SKM-1 (cell line): ENCODE measurements at regions not wholly inside any gene's neighbourhood (a gene's known extent, or its start where the extent isn't known, plus 50 kb on each side); places are given as distances from the start of the nearest gene placed in this dataset.

Experiments used
- DNase-seq: peaks from one replicate; lab custom pipeline; 2025; ENCODE audit not compliant: unreplicated experiment; lab: John Stamatoyannopoulos, UW

DNA sequence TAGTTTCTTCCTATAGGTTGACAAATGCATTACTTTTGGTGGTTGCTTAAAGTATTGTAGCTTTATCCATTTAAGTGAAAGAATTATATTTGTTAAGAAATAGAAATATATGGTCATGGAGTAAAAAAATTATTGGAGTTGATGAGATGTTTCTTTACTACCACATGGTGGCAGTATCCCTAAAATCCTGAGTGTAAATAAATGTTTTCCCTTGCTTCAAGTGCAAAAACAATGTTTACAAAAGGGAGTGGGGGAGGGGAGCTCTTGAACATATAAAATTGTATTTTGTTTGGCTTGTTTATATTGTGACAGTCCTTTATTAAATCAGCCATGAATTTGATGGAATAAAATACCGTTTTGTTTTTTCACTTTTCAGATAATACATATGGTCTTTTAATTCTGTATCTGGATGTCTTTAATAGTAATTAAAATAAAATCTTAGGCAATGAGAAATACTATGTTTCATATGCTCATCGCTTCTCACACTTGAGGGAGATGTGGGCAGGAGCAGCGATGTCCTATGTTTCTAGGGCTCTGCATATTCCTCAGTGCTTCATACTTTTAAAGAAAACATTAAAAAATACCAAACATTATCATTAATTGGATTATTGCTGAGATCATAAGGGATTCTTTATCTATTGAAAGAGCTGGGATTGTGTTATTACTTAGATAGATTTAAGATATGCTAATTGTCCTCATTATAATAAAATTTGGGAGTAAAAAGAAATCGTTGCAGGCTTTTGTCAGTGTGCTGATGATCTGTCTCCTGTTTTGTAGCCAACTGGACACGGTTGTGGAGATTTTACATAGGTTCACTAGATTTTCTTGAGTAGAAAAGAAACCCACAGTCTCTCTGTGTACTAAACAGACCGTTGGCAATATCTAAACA, 349.7 kb downstream of the TUSC7 start:
- no peak for DNase-seq

- no peak for DNase-seq
Measured at GRCh38 chr3:117059956-117060270, 350.3 kb downstream of the TUSC7 start.

- no peak for DNase-seq
Measured at GRCh38 chr3:117063930-117064329, 354.4 kb downstream of the TUSC7 start.

DNA sequence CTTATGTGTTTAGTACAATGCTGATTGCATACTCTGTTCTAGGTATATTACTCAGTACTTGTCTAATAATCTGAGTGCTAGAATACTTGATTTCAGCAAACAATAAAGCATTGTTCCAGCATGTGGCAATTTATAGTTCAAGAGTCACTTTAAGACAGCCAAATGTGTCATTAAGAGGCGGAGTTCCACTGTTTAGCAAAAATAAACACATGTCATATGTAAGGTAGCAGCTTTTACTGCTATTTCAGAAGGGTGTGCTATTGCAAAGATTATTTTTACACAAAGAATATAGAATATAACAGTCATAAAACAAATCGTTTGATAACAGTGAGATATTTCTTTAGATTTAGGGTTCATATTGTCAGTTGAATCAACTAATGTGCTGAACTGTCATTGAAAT, 358.7 kb downstream of the TUSC7 start:
- DNase-seq: no peak

DNA sequence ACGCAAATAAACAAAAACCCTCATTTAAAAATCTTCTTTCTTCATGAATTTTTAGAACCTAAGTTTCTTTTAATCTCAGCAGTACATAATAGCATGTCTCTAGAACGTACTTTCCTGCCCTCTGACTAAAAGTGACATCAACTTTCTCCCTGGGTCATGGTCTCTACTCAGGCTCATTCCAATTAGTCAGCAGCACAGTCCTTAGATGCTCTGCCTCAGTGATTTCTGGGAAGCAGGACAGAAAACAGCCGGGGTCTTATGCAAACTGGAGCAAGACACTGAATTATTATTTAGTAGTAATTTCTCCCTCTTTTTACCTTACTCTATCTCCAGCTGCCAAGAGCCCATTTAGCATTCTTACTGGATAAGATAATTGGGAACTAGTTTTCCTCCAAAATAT, 365.2 kb downstream of the TUSC7 start:
- no peak for DNase-seq

- DNase-seq: no peak
Measured at GRCh38 chr3:117079997-117080396, 370.4 kb downstream of the TUSC7 start.

DNA sequence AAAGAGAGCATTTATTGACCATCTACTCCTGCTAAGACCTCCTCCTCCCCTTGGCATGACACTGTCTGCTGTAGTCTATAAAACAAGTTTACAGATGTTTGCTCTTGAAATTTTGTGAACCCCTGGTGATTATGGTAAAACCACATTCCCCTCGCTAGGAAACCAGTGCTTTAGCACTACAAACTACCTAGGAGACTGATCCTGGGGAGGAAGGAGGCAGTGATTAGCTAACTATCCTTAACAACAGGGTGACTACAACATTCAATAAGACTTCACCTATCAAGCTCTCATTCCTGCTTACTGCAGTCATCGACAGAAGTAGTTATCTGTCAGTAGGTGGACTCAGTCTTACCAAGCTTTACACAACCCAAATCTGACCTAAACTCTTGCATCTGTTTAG, 371.3 kb downstream of the TUSC7 start:
- no peak for DNase-seq

- DNase-seq: no peak
Measured at GRCh38 chr3:117084277-117084676, 374.7 kb downstream of the TUSC7 start.

GRCh38 chr3:117084739-117085270, 375.2 kb downstream of the TUSC7 start:
- no peak for DNase-seq

GRCh38 chr3:117091676-117092075, 382.1 kb downstream of the TUSC7 start:
- no peak for DNase-seq

GRCh38 chr3:117096549-117096948, 387.0 kb downstream of the TUSC7 start:
- no peak for DNase-seq

- DNase-seq: no peak
Measured at GRCh38 chr3:117097351-117097750, 387.8 kb downstream of the TUSC7 start.

GRCh38 chr3:117101697-117102096, 392.1 kb downstream of the TUSC7 start:
- DNase-seq: no peak

GRCh38 chr3:117102426-117102825, 392.8 kb downstream of the TUSC7 start:
- DNase-seq: no peak

DNA sequence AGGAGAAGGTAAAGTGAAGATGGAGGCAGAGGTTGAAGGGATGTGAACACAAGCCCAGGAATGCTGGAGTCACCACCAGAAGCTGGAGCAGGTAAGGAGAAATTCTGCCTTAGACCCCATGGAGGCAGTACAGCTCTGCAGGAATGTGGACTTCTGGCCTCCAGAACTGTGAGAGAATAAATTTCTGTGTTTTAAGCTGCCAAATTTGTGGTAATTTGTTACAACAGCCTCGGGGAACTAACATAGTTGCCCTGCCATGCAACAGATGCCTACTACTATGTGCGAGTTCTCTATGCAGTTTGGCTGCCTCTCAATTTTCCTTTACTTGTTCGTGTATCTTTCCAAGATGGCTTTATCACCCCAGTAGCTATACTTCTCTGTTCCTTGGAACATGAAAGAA, 394.1 kb downstream of the TUSC7 start:
- no peak for DNase-seq

GRCh38 chr3:117104381-117104780, 394.8 kb downstream of the TUSC7 start:
- no peak for DNase-seq

DNA sequence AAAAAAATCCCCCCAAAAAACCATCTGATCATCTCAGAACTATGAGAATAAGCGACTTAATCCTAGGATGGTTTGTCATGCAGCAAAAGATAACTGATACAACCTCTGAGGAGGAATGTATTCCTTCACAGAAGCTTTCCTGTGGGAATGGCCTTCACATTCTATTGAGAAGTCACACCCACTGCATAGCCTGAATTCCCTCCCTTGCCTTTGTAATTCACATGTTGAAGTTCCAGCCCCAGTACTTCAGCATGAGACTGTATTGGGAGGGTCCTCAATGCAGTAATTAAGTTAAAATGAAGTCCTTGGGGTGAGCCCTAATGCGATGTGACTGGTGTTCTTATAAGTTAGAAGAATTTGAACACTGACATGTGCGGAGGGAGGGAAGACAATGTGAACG, 395.2 kb downstream of the TUSC7 start:
- no peak for DNase-seq

DNA sequence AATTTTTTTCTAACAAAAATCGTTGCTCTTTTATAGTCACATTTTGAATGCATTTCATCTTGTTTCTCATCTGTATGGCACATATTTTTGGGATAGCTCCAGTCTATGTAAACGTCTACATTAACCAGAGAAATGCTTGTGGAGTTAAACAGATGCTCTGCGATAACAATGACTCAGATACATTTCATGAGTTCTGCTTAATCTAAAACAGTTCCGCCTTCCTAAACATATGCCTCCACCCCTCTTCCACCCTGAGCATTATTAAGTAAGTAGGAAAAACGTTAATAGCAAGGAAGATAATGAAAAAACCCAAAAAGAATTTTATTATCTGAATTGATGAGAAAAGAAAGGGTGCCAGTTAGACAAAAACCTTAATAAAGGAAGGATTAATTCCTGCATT, 396.1 kb downstream of the TUSC7 start:
- DNase-seq: no peak

- DNase-seq: no peak
Measured at GRCh38 chr3:117106396-117106795, 396.8 kb downstream of the TUSC7 start.

- no peak for DNase-seq
Measured at GRCh38 chr3:117107946-117108345, 398.4 kb downstream of the TUSC7 start.

- no peak for DNase-seq
Measured at GRCh38 chr3:117109178-117109577, 399.6 kb downstream of the TUSC7 start.

DNA sequence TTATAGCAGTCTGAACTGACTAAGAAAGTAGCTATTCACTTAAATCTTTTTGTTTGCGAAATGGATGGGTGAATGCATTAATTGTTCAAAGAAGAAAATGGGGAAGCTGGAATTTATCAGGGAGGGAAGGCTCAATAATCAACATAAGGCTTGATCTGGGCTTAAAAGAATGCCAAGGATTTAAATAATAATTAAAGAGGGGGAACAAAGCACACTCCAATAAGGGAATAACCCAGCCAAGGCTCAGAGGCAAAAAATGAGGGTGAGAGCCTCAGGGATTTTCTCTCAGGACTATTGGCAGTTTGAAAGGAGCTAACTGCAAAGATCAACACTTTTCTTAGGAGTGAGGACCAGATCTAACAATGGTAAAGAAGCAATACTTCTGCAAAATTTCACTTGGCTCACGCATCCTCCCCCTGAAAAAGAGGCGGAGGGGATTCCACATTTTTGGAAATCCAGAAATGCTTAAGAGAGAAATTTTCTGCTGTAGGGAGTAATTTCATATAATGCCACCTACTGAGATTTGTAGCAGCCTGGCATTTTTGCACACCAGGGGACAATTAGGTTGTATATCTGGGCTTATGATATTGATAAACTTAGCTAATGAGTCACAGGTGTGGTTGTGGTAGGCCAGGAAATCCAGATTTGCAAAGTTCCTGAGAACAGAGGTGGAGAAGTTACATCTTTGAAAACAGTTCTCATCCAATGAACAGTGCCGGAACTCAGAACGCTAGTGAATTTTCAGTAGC, 405.1 kb downstream of the TUSC7 start:
- no peak for DNase-seq
